ENCODE measurements at regions not wholly inside any gene's neighbourhood (a gene's known extent, or its start where the extent isn't known, plus 50 kb on each side); places are given as distances from the start of the nearest gene placed in this dataset.

DNA sequence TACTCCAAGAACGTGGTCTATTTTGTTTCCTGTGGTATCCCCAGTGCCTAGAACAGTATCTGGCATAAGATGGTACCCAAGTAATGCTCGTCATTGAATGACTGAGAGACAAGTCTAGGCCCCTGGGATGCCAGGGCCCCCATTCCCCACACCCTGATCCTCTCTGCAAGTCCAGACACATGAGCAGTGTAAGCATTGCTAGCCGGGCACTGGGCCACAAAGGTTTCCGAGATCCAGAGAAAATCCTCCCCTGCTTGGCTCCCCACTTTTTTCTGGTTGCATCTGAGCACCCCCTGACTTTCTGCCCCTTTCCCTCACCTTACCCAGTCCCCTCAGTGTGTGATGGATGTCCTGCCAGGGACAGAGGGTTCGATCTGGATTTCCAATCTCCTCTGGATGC is 160.1 kb upstream of the NECTIN1 start:
- no peaks in the 10 kb centered on the region for H3K27me3 ChIP-seq
- no peak overlapping the region for H3K4me3 ChIP-seq
- no peaks in the 10 kb centered on the region for H3K9me2 ChIP-seq (replicated peaks; ENCODE audit: insufficient read depth)
- no peak overlapping the region for H2AFZ ChIP-seq
- no peaks in the 10 kb centered on the region for H3K79me2 ChIP-seq
- no peaks in the 10 kb centered on the region for H3K9me3 ChIP-seq (ENCODE audit: low read depth)
- no peak overlapping the region for H3K4me2 ChIP-seq
- 89% methylated on average over 5 of the region's 5 CpGs for WGBS (ENCODE audit: low lambda C conversion rate, missing lambda C conversion rate)
- no peak for DNase-seq (ENCODE audit: low spot score)
- H4K20me1 ChIP-seq (ENCODE audit: insufficient read depth, poor library complexity, severe bottlenecking) = no peaks in the 10 kb centered on the region
- no peak overlapping the region for H3K27ac ChIP-seq
- no peaks in the 10 kb centered on the region for H3K36me3 ChIP-seq (replicated peaks; ENCODE audit: insufficient read depth, low read depth)
- no peaks in the 10 kb centered on the region for H3K4me1 ChIP-seq (ENCODE audit: insufficient read depth)
- TF ChIP-seq EZH2phosphoT487 (IDR thresholded peaks at IDR 0.05; ENCODE audit: low read depth, severe bottlenecking, unreplicated experiment) (no peak), EZH2 (IDR thresholded peaks at IDR 0.05; ENCODE audit: borderline replicate concordance) (no peak)
- TF ChIP-seq, protein P1, sequence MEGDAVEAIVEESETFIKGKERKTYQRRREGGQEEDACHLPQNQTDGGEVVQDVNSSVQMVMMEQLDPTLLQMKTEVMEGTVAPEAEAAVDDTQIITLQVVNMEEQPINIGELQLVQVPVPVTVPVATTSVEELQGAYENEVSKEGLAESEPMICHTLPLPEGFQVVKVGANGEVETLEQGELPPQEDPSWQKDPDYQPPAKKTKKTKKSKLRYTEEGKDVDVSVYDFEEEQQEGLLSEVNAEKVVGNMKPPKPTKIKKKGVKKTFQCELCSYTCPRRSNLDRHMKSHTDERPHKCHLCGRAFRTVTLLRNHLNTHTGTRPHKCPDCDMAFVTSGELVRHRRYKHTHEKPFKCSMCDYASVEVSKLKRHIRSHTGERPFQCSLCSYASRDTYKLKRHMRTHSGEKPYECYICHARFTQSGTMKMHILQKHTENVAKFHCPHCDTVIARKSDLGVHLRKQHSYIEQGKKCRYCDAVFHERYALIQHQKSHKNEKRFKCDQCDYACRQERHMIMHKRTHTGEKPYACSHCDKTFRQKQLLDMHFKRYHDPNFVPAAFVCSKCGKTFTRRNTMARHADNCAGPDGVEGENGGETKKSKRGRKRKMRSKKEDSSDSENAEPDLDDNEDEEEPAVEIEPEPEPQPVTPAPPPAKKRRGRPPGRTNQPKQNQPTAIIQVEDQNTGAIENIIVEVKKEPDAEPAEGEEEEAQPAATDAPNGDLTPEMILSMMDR (IDR thresholded peaks at IDR 0.05; ENCODE audit: poor library complexity) = no peak

- Histone ChIP-seq H3K4me1 (ENCODE audit: insufficient read depth) (no peaks in the 10 kb centered on the region), H2AFZ (no peak overlapping the region), H3K36me3 (replicated peaks; ENCODE audit: insufficient read depth, low read depth) (no peaks in the 10 kb centered on the region), H3K4me2 (no peak overlapping the region), H3K9me2 (replicated peaks; ENCODE audit: insufficient read depth) (no peaks in the 10 kb centered on the region), H3K9me3 (ENCODE audit: low read depth) (no peaks in the 10 kb centered on the region), H3K27ac (no peak overlapping the region), H4K20me1 (ENCODE audit: insufficient read depth, poor library complexity, severe bottlenecking) (no peaks in the 10 kb centered on the region), H3K4me3 (no peak overlapping the region), H3K27me3 (no peaks in the 10 kb centered on the region), H3K79me2 (no peaks in the 10 kb centered on the region)
- 52% methylated on average over 5 of the region's 5 CpGs for WGBS (ENCODE audit: low lambda C conversion rate, missing lambda C conversion rate)
- no peak for DNase-seq (ENCODE audit: low spot score)
- TF ChIP-seq EZH2 (IDR thresholded peaks at IDR 0.05; ENCODE audit: borderline replicate concordance) (no peak), EZH2phosphoT487 (IDR thresholded peaks at IDR 0.05; ENCODE audit: low read depth, severe bottlenecking, unreplicated experiment) (no peak)
- TF ChIP-seq, protein P1 (IDR thresholded peaks at IDR 0.05; ENCODE audit: poor library complexity) = no peak
Measured at GRCh38 chr11:119888119-119888518, 159.1 kb upstream of the NECTIN1 start.

DNA sequence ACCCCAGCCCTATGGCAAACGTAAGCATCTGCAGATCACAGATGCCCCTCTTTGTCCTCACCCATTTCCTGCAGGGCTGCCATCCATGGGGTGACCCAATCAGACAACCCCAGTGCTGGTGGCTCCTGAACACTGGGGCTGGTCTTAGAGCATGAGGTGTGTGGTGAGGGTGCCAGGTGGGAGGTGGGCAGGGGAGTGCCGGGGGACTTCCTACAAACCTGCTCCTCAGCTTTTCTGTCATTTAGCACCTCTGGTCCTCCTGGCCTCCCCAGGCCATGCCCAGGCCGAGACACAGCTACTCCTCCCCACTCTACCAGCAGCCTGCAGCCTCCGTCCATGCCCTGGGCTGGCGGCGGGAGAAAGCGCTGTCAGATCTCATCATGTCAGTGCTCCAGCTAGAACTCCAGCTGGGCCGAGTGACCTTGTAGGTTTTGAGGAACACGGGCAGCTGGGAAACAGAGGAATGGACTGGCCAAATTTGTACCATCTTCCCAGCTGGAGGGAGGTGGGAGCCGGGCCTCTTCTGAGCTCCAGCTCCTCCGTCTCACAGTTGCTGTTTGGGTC is 157.7 kb upstream of the NECTIN1 start:
- Histone ChIP-seq H3K79me2 (no peaks in the 10 kb centered on the region), H3K4me1 (ENCODE audit: insufficient read depth) (no peaks in the 10 kb centered on the region), H3K36me3 (replicated peaks; ENCODE audit: insufficient read depth, low read depth) (no peaks in the 10 kb centered on the region), H2AFZ (no peak overlapping the region), H4K20me1 (ENCODE audit: insufficient read depth, poor library complexity, severe bottlenecking) (no peaks in the 10 kb centered on the region), H3K9me3 (ENCODE audit: low read depth) (no peaks in the 10 kb centered on the region), H3K4me3 (no peak overlapping the region), H3K4me2 (no peak overlapping the region), H3K27ac (no peak overlapping the region), H3K27me3 (no peaks in the 10 kb centered on the region), H3K9me2 (replicated peaks; ENCODE audit: insufficient read depth) (no peaks in the 10 kb centered on the region)
- 93% methylated on average over 11 of the region's 11 CpGs for whole genome bisulfite sequencing (ENCODE audit: low lambda C conversion rate, missing lambda C conversion rate)
- TF ChIP-seq, protein P1 (IDR thresholded peaks at IDR 0.05; ENCODE audit: poor library complexity) = no peak
- TF ChIP-seq EZH2phosphoT487 (IDR thresholded peaks at IDR 0.05; ENCODE audit: low read depth, severe bottlenecking, unreplicated experiment) = no peak
- no peak for TF ChIP-seq EZH2 (IDR thresholded peaks at IDR 0.05; ENCODE audit: borderline replicate concordance)
- no peak for DNase-seq (ENCODE audit: low spot score)

All from hepatocyte (in vitro differentiated cells).